Small intestine (tissue), 7 donors: ENCODE measurements at regions not wholly inside any gene's neighbourhood (a gene's known extent, or its start where the extent isn't known, plus 50 kb on each side); places are given as distances from the start of the nearest gene placed in this dataset.

Source experiments
- DNase-seq, 2 donors: peaks; one replicate each; pipeline versions ENCODE4 v3.0.0 to v3.0.0-alpha.2; 2013
- FAIRE-seq: peaks from 2 replicates; lab custom pipeline; 2012; peaks lifted over from hg19 to GRCh38; lab: Jason Lieb, UNC
- H3K27ac ChIP-seq, 3 donors: one replicate each; pipeline ENCODE4 v1.5.1; 2013; ENCODE audit warnings: low read length in 2 of 3, mild to moderate bottlenecking in 2 of 3, control low read depth in 1 of 3, inconsistent platforms in 1 of 3, low read depth in 1 of 3, moderate library complexity in 1 of 3
- H3K27me3 ChIP-seq, 3 donors: one replicate each; pipeline ENCODE4 v1.6.1; 2013; ENCODE audit warnings: low read length in 3 of 3, inconsistent platforms in 1 of 3; ENCODE audit not compliant: control insufficient read depth in 3 of 3, insufficient read depth in 3 of 3
- H3K36me3 ChIP-seq, 3 donors: one replicate each; pipeline ENCODE4 v1.6.1; 2013; ENCODE audit warnings: low read length in 3 of 3, inconsistent platforms in 1 of 3, low read depth in 1 of 3, mild to moderate bottlenecking in 1 of 3, moderate library complexity in 1 of 3; ENCODE audit not compliant: control insufficient read depth in 3 of 3, insufficient read depth in 2 of 3
- H3K4me1 ChIP-seq, 3 donors: one replicate each; pipeline ENCODE4 v1.6.1; 2013; ENCODE audit warnings: low read length in 2 of 3, inconsistent platforms in 1 of 3, low read depth in 1 of 3, mild to moderate bottlenecking in 1 of 3, moderate library complexity in 1 of 3; ENCODE audit not compliant: control insufficient read depth in 3 of 3, insufficient read depth in 2 of 3
- H3K4me3 ChIP-seq, 3 donors: one replicate each; pipeline ENCODE4 v1.5.1; 2013; ENCODE audit warnings: low read length in 3 of 3, control low read depth in 1 of 3, inconsistent platforms in 1 of 3, low read depth in 1 of 3, mild to moderate bottlenecking in 1 of 3, moderate library complexity in 1 of 3
- H3K9me3 ChIP-seq, 2 donors: one replicate each; pipeline ENCODE4 v1.6.1; 2013; ENCODE audit warnings: low read depth in 1 of 2, low read length in 1 of 2; ENCODE audit not compliant: control insufficient read depth in 2 of 2, insufficient read depth in 1 of 2
- WGBS, 3 donors: extraction: QIAGEN DNeasy Blood & Tissue Kit; methylation state at CpG; one replicate each; pipeline ENCODE4 v1.1.7; 2013; 5-methylcytosine and 5-hydroxymethylcytosine counted together
- donor health status: healthy with polysubstance abuse.
- donor health status: control.
- donor health status: control.
- donor health status: Bipolar disorder and iron deficiency.
- donor health status: healthy.

DNA sequence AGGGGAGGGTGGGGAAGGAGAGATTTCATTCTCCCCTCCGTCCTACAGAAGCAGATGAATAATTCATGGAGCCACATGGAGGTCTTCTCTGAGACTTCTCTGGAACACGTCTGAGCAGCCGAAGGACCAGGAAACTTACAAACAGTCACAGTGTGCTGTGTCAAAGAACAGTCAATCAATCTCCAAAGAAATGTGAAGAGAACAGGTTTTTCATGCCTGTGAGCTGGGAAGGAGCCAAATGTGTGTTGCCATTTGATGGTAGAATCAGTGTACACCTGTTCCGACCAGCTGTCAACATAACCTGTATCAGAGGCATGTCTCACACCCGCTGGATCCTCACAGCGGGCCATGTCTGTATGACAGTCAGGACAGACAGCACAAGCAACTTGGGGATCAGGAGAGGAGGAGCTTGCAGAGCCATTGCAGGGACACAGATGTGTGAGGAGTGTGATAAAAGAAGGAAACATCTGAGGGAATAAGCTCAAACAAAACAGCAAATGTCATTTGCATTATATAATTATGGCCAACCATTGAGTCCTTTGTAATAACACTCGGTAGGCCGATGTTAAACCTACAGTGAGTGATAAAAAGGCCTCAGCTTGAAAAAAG lies 298.5 kb downstream of the EN1 start:
- peak; percentile 3 to 5 for DNase-seq
- Histone ChIP-seq H3K27ac (no peak overlapping the region), H3K9me3 (no peaks in the 10 kb centered on the region), H3K4me1 (no peaks in the 10 kb centered on the region), H3K4me3 (no peak overlapping the region), H3K36me3 (no peaks in the 10 kb centered on the region), H3K27me3 (peaks cover 0 to 2% (median 0%) of the 10 kb centered on the region in 3 donors)
- no peak for FAIRE-seq
- WGBS, 3 donors = 37 to 55% (median 50%) methylated on average over 8 of the region's 8 CpGs

DNA sequence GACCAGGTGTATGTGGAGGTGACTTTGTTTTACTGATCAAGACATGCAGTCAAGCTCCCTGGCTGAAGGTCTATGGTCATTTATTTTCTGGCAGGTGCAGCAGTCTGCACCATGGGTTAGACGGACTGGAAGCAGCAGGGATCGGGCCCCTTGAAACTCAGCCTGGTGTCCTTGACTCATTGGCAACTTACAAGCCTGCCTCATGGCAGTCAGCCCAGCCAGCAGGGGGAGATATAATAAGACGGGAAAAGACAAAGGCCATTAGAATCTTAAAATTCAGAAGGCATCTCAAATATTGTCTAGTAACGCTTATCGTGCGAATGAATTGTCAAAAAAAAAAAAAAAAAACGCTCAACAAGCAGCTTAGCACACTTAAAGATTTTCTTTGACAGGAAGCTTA lies 308.2 kb downstream of the EN1 start:
- H3K4me3 ChIP-seq = no peak overlapping the region
- DNase-seq (peak; percentile 32 to 39), FAIRE-seq (no peak)
- H3K4me1 ChIP-seq = no peaks in the 10 kb centered on the region
- no peak overlapping the region for H3K27ac ChIP-seq
- H3K36me3 ChIP-seq = no peaks in the 10 kb centered on the region
- peaks cover 0 to 8% (median 0%) of the 10 kb centered on the region in 3 donors for H3K27me3 ChIP-seq
- no peaks in the 10 kb centered on the region for H3K9me3 ChIP-seq
- WGBS, 3 donors = 48 to 56% (median 50%) methylated on average over 7 of the region's 7 CpGs

DNA sequence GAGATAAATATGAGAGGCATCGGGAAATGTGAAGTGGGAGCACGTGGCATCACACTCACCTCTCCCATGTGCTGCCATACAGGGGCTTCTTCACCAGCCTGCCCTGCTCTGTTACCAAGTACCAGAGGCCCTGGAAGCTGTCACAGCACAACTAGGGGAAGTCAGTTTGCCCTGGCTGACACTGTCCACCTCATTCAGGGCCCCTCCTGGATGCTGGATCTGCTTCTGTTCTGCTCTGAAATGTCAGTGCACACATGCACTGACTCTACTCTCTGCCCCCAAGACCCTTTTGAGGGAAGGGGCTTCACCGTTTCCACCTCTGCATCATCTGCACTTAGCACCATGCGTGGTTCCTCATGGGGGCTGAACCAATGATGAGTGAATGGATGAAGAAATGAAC lies 311.1 kb downstream of the EN1 start:
- Histone ChIP-seq H3K27ac (no peak overlapping the region), H3K27me3 (peaks cover 0 to 10% (median 0%) of the 10 kb centered on the region in 3 donors), H3K4me1 (no peaks in the 10 kb centered on the region), H3K36me3 (no peaks in the 10 kb centered on the region), H3K4me3 (no peak overlapping the region), H3K9me3 (no peaks in the 10 kb centered on the region)
- DNase-seq (no peak), FAIRE-seq (no peak)
- 82 to 92% (median 88%) methylated on average over 4 of the region's 4 CpGs for WGBS, 3 donors

DNA sequence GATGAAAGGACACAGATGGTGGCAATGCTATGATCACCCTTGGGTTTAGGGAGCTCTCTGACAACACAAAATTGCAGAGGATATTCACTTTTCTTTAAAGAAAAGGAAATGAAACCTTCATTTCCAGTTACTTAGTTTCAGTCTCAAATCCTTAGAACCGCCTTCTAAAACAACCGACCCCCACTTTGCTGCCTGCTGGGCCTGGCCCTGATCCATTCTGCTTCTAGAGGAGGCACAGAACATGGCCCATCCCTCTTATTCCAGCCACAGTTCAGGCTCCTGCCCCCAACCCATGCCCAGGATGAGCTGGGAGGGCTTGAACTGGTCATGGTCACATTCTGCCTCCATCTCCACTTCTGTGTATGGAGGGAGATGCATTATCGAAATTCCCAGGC lies 311.6 kb downstream of the EN1 start:
- Histone ChIP-seq H3K4me1 (no peaks in the 10 kb centered on the region), H3K27me3 (peaks cover 0 to 12% (median 0%) of the 10 kb centered on the region in 3 donors), H3K27ac (no peak overlapping the region), H3K9me3 (no peaks in the 10 kb centered on the region), H3K4me3 (no peak overlapping the region), H3K36me3 (no peaks in the 10 kb centered on the region)
- no peak for DNase-seq
- 73 to 93% (median 84%) methylated on average over 3 of the region's 3 CpGs for WGBS, 3 donors
- no peak for FAIRE-seq

GRCh38 chr2:118535171-118535817 lies 312.2 kb downstream of the EN1 start:
- peak in 1 of 2 donors; percentile 5 for DNase-seq
- Histone ChIP-seq H3K27me3 (peaks cover 0 to 14% (median 0%) of the 10 kb centered on the region in 3 donors), H3K9me3 (no peaks in the 10 kb centered on the region), H3K4me1 (peaks cover 0 to under 1% (median 0%) of the 10 kb centered on the region in 3 donors), H3K36me3 (no peaks in the 10 kb centered on the region), H3K27ac (no peak overlapping the region), H3K4me3 (no peak overlapping the region)
- no peak for FAIRE-seq
- 50 to 63% (median 56%) methylated on average over 7 of the region's 7 CpGs for WGBS, 3 donors

- DNase-seq = no peak
These were observed 316.5 kb downstream of the EN1 start for GRCh38 chr2:118530976-118531375.

GRCh38 chr2:118529908-118530599 lies 317.4 kb downstream of the EN1 start:
- H3K36me3 ChIP-seq = no peaks in the 10 kb centered on the region

More at GRCh38 chr2:118530976-118531375, 316.5 kb downstream of the EN1 start:
- Histone ChIP-seq H3K4me3 (no peak overlapping the region), H3K27me3 (peaks cover 0 to 11% (median 0%) of the 10 kb centered on the region in 3 donors), H3K9me3 (no peaks in the 10 kb centered on the region), H3K4me1 (peaks cover 0 to 2% (median 0%) of the 10 kb centered on the region in 3 donors), H3K36me3 (no peaks in the 10 kb centered on the region), H3K27ac (no peak overlapping the region)
- no peak for FAIRE-seq
- WGBS, 3 donors = 44 to 56% (median 51%) methylated on average over 6 of the region's 6 CpGs

DNA sequence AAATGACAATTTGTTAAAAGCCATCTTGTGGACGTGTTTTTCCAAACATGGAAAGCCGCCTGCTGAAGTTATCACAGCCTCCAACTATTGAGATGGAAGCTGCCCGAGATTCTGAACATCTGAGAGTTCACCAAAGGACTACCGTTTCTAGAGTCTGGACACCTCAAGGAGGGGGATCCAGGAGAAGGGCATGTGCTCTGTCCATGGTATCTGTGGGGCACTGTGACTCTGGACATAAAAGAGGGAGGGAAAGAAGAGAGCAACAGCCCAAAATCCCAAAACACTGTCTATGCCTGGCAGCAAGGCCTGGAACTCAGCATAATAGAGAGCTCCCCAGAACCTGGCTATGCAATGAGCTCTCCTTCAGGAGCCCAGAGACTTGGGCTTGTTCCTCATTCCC lies 319.9 kb downstream of the EN1 start:
- Histone ChIP-seq H3K4me1 (peaks cover 0 to 2% (median 0%) of the 10 kb centered on the region in 3 donors), H3K4me3 (no peak overlapping the region), H3K9me3 (no peaks in the 10 kb centered on the region), H3K27me3 (peaks cover 0 to 11% (median 0%) of the 10 kb centered on the region in 3 donors), H3K27ac (no peak overlapping the region), H3K36me3 (no peaks in the 10 kb centered on the region)
- no peak for DNase-seq
- no peak for FAIRE-seq
- 76 to 81% (median 78%) methylated on average over 4 of the region's 4 CpGs for WGBS, 3 donors

More at GRCh38 chr2:118529908-118530599, 317.4 kb downstream of the EN1 start:
- H3K9me3 ChIP-seq = no peaks in the 10 kb centered on the region
- H3K27me3 ChIP-seq = peaks cover 0 to 11% (median 0%) of the 10 kb centered on the region in 3 donors
- FAIRE-seq (no peak), DNase-seq (no peak)
- H3K27ac ChIP-seq = no peak overlapping the region
- H3K4me1 ChIP-seq = peaks cover 0 to 2% (median 0%) of the 10 kb centered on the region in 3 donors
- 3 to 4% (median 4%) methylated on average over 5 of the region's 5 CpGs for WGBS, 3 donors
- no peak overlapping the region for H3K4me3 ChIP-seq
